ENCODE measurements at regions not wholly inside any gene's neighbourhood (a gene's known extent, or its start where the extent isn't known, plus 50 kb on each side); places are given as distances from the start of the nearest gene placed in this dataset.

GRCh38 chr11:87892291-87892690, 283.0 kb downstream of the RAB38 start:
- TF ChIP-seq CTCF (IDR thresholded peaks at IDR 0.05) (no peak), ZNF512 (CRISPR knock-in tag; IDR thresholded peaks at IDR 0.05; ENCODE audit: borderline replicate concordance) (no peak)
